ENCODE measurements at regions not wholly inside any gene's neighbourhood (a gene's known extent, or its start where the extent isn't known, plus 50 kb on each side); places are given as distances from the start of the nearest gene placed in this dataset.

- 66% methylated on average over 10 of the region's 10 CpGs for WGBS (ENCODE audit: low lambda C conversion rate, missing lambda C conversion rate)
- H4K20me1 ChIP-seq (ENCODE audit: insufficient read depth, poor library complexity, severe bottlenecking): no peaks in the 10 kb centered on the region
- no peak overlapping the region for H3K4me3 ChIP-seq
- H3K27ac ChIP-seq: peak overlapping the region; percentile 89
- H3K27me3 ChIP-seq: no peaks in the 10 kb centered on the region
- peak; percentile 54 for DNase-seq (ENCODE audit: low spot score)
- H3K4me1 ChIP-seq (ENCODE audit: insufficient read depth): peaks cover 12% of the 10 kb centered on the region
- no peaks in the 10 kb centered on the region for H3K36me3 ChIP-seq (replicated peaks; ENCODE audit: insufficient read depth, low read depth)
- no peaks in the 10 kb centered on the region for H3K79me2 ChIP-seq
- H3K9me3 ChIP-seq (ENCODE audit: low read depth): no peaks in the 10 kb centered on the region
- peak overlapping the region; percentile 52 for H3K4me2 ChIP-seq
- no peaks in the 10 kb centered on the region for H3K9me2 ChIP-seq (replicated peaks; ENCODE audit: insufficient read depth)
- no peak for TF ChIP-seq EZH2 (IDR thresholded peaks at IDR 0.05; ENCODE audit: borderline replicate concordance)
- H2AFZ ChIP-seq: peak overlapping the region; percentile 40
Measured at GRCh38 chr15:72859017-72859756, 75.6 kb upstream of the ADPGK start.

GRCh38 chr15:72858205-72858604 is 74.6 kb upstream of the ADPGK start:
- no peak overlapping the region for H3K4me2 ChIP-seq
- DNase-seq (ENCODE audit: low spot score): no peak
- H3K79me2 ChIP-seq: no peaks in the 10 kb centered on the region
- WGBS (ENCODE audit: low lambda C conversion rate, missing lambda C conversion rate): 87% methylated on average over 2 of the region's 2 CpGs
- H3K4me3 ChIP-seq: no peak overlapping the region
- H2AFZ ChIP-seq: no peak overlapping the region
- no peaks in the 10 kb centered on the region for H3K27me3 ChIP-seq
- no peaks in the 10 kb centered on the region for H4K20me1 ChIP-seq (ENCODE audit: insufficient read depth, poor library complexity, severe bottlenecking)
- H3K36me3 ChIP-seq (replicated peaks; ENCODE audit: insufficient read depth, low read depth): no peaks in the 10 kb centered on the region
- H3K9me2 ChIP-seq (replicated peaks; ENCODE audit: insufficient read depth): no peaks in the 10 kb centered on the region
- peaks cover 12% of the 10 kb centered on the region for H3K4me1 ChIP-seq (ENCODE audit: insufficient read depth)
- TF ChIP-seq EZH2phosphoT487 (IDR thresholded peaks at IDR 0.05; ENCODE audit: low read depth, severe bottlenecking, unreplicated experiment) (no peak), EZH2 (IDR thresholded peaks at IDR 0.05; ENCODE audit: borderline replicate concordance) (no peak)
- H3K9me3 ChIP-seq (ENCODE audit: low read depth): no peaks in the 10 kb centered on the region
- no peak overlapping the region for H3K27ac ChIP-seq

GRCh38 chr15:72857331-72858063 is 73.9 kb upstream of the ADPGK start:
- no peaks in the 10 kb centered on the region for H3K9me3 ChIP-seq (ENCODE audit: low read depth)
- H3K4me2 ChIP-seq: no peak overlapping the region
- no peak for DNase-seq (ENCODE audit: low spot score)
- no peaks in the 10 kb centered on the region for H3K79me2 ChIP-seq
- H3K27me3 ChIP-seq: no peaks in the 10 kb centered on the region
- H2AFZ ChIP-seq: no peak overlapping the region
- no peaks in the 10 kb centered on the region for H3K36me3 ChIP-seq (replicated peaks; ENCODE audit: insufficient read depth, low read depth)
- no peak overlapping the region for H3K27ac ChIP-seq
- TF ChIP-seq CTCF (IDR thresholded peaks at IDR 0.05; ENCODE audit: poor library complexity): no peak
- no peak for TF ChIP-seq EZH2phosphoT487 (IDR thresholded peaks at IDR 0.05; ENCODE audit: low read depth, severe bottlenecking, unreplicated experiment)
- no peak for TF ChIP-seq EZH2 (IDR thresholded peaks at IDR 0.05; ENCODE audit: borderline replicate concordance)
- no peak overlapping the region for H3K4me3 ChIP-seq
- WGBS (ENCODE audit: low lambda C conversion rate, missing lambda C conversion rate): 71% methylated on average over 9 of the region's 9 CpGs
- H3K9me2 ChIP-seq (replicated peaks; ENCODE audit: insufficient read depth): no peaks in the 10 kb centered on the region
- H3K4me1 ChIP-seq (ENCODE audit: insufficient read depth): peaks cover 12% of the 10 kb centered on the region
- H4K20me1 ChIP-seq (ENCODE audit: insufficient read depth, poor library complexity, severe bottlenecking): no peaks in the 10 kb centered on the region

- DNase-seq (ENCODE audit: low spot score): no peak
- Histone ChIP-seq H3K27ac (no peak overlapping the region), H2AFZ (no peak overlapping the region), H3K9me3 (ENCODE audit: low read depth) (no peaks in the 10 kb centered on the region), H3K4me1 (ENCODE audit: insufficient read depth) (peaks cover 12% of the 10 kb centered on the region), H3K4me3 (no peak overlapping the region), H3K36me3 (replicated peaks; ENCODE audit: insufficient read depth, low read depth) (no peaks in the 10 kb centered on the region), H3K27me3 (no peaks in the 10 kb centered on the region), H3K4me2 (no peak overlapping the region), H3K79me2 (no peaks in the 10 kb centered on the region), H3K9me2 (replicated peaks; ENCODE audit: insufficient read depth) (no peaks in the 10 kb centered on the region), H4K20me1 (ENCODE audit: insufficient read depth, poor library complexity, severe bottlenecking) (no peaks in the 10 kb centered on the region)
- WGBS (ENCODE audit: low lambda C conversion rate, missing lambda C conversion rate): 88% methylated on average over 5 of the region's 5 CpGs
- no peak for TF ChIP-seq CTCF (IDR thresholded peaks at IDR 0.05; ENCODE audit: poor library complexity)
- TF ChIP-seq EZH2 (IDR thresholded peaks at IDR 0.05; ENCODE audit: borderline replicate concordance): no peak
- no peak for TF ChIP-seq EZH2phosphoT487 (IDR thresholded peaks at IDR 0.05; ENCODE audit: low read depth, severe bottlenecking, unreplicated experiment)
Measured at GRCh38 chr15:72856549-72857040, 73.0 kb upstream of the ADPGK start.

Measured in hepatocyte (in vitro differentiated cells).